ENCODE measurements at regions not wholly inside any gene's neighbourhood (a gene's known extent, or its start where the extent isn't known, plus 50 kb on each side); places are given as distances from the start of the nearest gene placed in this dataset.

- CTCF ChIA-PET: no interaction called here
- no peak overlapping the region for H3K9ac ChIP-seq
These were observed 95.8 kb upstream of the EFHC2 start for GRCh38 chrX:44439242-44439794.

More at GRCh38 chrX:44439242-44439794, 95.8 kb upstream of the EFHC2 start:
- no peak overlapping the region for H2AFZ ChIP-seq (ENCODE audit: low read depth)
- no peaks in the 10 kb centered on the region for H4K20me1 ChIP-seq (ENCODE audit: insufficient read depth)
- H3K27me3 ChIP-seq (ENCODE audit: insufficient read depth): no peaks in the 10 kb centered on the region
- H3K27ac ChIP-seq (ENCODE audit: low read depth in 2 of 2, low read length in 1 of 2): no peak overlapping the region
- H3K4me2 ChIP-seq: no peak overlapping the region
- no peak for TF ChIP-seq RAD21 (IDR thresholded peaks at IDR 0.05; ENCODE audit: low read length)
- TF ChIP-seq ZBTB33 (IDR thresholded peaks at IDR 0.05; ENCODE audit: borderline replicate concordance, low read depth): no peak
- no peak for TF ChIP-seq POLR2AphosphoS5 (IDR thresholded peaks at IDR 0.05; ENCODE audit: low read depth, low read length)
- TF ChIP-seq PBX3 (IDR thresholded peaks at IDR 0.05): no peak
- no peak for TF ChIP-seq NRF1 (IDR thresholded peaks at IDR 0.05; ENCODE audit: low read depth, low read length)
- no peak for TF ChIP-seq RCOR1 (IDR thresholded peaks at IDR 0.05; ENCODE audit: low read length)
- no peak for TF ChIP-seq MEF2A (IDR thresholded peaks at IDR 0.05; ENCODE audit: borderline replicate concordance, low read depth)
- TF ChIP-seq REST (IDR thresholded peaks at IDR 0.05; ENCODE audit: low read depth, low read length): no peak
- no peak for TF ChIP-seq RXRA (IDR thresholded peaks at IDR 0.05; ENCODE audit: borderline replicate concordance, low read depth)
- TF ChIP-seq TEAD4 (IDR thresholded peaks at IDR 0.05; ENCODE audit: borderline replicate concordance, insufficient read depth): no peak
- no peak for TF ChIP-seq TAF1 (IDR thresholded peaks at IDR 0.05; ENCODE audit: borderline replicate concordance, low read depth, low read length)
- H3K4me1 ChIP-seq (ENCODE audit: control insufficient read depth in 1 of 2, insufficient read depth in 2 of 2, low read depth in 1 of 2, low read length in 1 of 2): peaks cover 0 to 3% of the 10 kb centered on the region in 2 experiments; a peak in 1 of 4 replicates
- POLR2A ChIA-PET: no interaction called here
- H3F3A ChIP-seq (replicated peaks; ENCODE audit: insufficient read depth): no peaks in the 10 kb centered on the region
- DNase-seq: no peak
- no peak overlapping the region for H3K4me3 ChIP-seq (ENCODE audit: low read depth in 2 of 2, low read length in 1 of 2)
- 8% methylated on average over 2 of the region's 2 CpGs for WGBS (ENCODE audit: low lambda C conversion rate)
- H3K36me3 ChIP-seq (replicated peaks in 1 of 2; ENCODE audit: control insufficient read depth in 1 of 2, insufficient read depth in 2 of 2, low read length in 1 of 2): no peaks in the 10 kb centered on the region
- no peaks in the 10 kb centered on the region for H3K79me2 ChIP-seq (ENCODE audit: insufficient read depth)
- H3K9me3 ChIP-seq: no peaks in the 10 kb centered on the region
- no peaks in the 10 kb centered on the region for H3K9me2 ChIP-seq
